CD4-positive, alpha-beta T cell (primary cell): ENCODE measurements at regions not wholly inside any gene's neighbourhood (a gene's known extent, or its start where the extent isn't known, plus 50 kb on each side); places are given as distances from the start of the nearest gene placed in this dataset.

Experiments
- ATAC-seq: fragments of 200-7000 bp; cut with Tn5 transposase; one replicate; pipeline ENCODE4 v1.10.0; 2022; ENCODE audit warnings: mild to moderate bottlenecking; ENCODE audit not compliant: poor library complexity
- CTCF ChIA-PET: fragments of 350-600 bp; sonication (Branson Sonifier 250); formaldehyde crosslinking; loops from one replicate; lab custom pipeline; 2021; ENCODE audit warnings: antibody characterized with exemption, inconsistent platforms; lab: Charles Lee
- POLR2A ChIA-PET: fragments of 350-600 bp; sonication (Branson Sonifier 250); formaldehyde crosslinking; loops from one replicate; lab custom pipeline; 2021; ENCODE audit warnings: antibody characterized with exemption, inconsistent platforms; lab: Charles Lee
- DNase-seq, 14 experiments: peaks; one replicate each; pipeline ENCODE4 v3.0.0-alpha.2; 2013 to 2020; ENCODE audit warnings: mixed read lengths in 2 of 14
- H3K27ac ChIP-seq, 2 donors: one replicate each; pipeline versions ENCODE4 v1.5.1 to v1.7.0; 2013; ENCODE audit warnings: low read length in 2 of 2, low read depth in 1 of 2, mild to moderate bottlenecking in 1 of 2
- H3K27me3 ChIP-seq, 2 experiments: 1 replicate in 1 of 2; 2 replicates in 1 of 2; pipeline versions ENCODE4 v1.6.1 to v1.7.0; 2013; ENCODE audit warnings: low read length in 2 of 2, control low read depth in 1 of 2, mild to moderate bottlenecking in 1 of 2, moderate library complexity in 1 of 2; ENCODE audit not compliant: insufficient read depth in 2 of 2, control insufficient read depth in 1 of 2
- H3K36me3 ChIP-seq: one replicate; pipeline ENCODE4 v1.6.1; 2013; ENCODE audit warnings: low read length, control low read depth; ENCODE audit not compliant: insufficient read depth
- H3K4me1 ChIP-seq: one replicate; pipeline ENCODE4 v1.6.1; 2013; ENCODE audit warnings: low read length, control low read depth; ENCODE audit not compliant: insufficient read depth
- H3K4me3 ChIP-seq: one replicate; pipeline ENCODE4 v1.5.1; 2013; ENCODE audit warnings: mild to moderate bottlenecking, low read length, moderate library complexity
- H3K9me3 ChIP-seq, 2 experiments: 1 replicate in 1 of 2; 2 replicates in 1 of 2; pipeline versions ENCODE4 v1.6.1 to v1.7.0; 2013; ENCODE audit warnings: low read length in 2 of 2, mild to moderate bottlenecking in 2 of 2, control low read depth in 1 of 2, moderate library complexity in 1 of 2; ENCODE audit not compliant: control insufficient read depth in 1 of 2, insufficient read depth in 1 of 2
- H3K27ac Mint-ChIP-seq: one replicate; pipeline ENCODE4 v1.8.0; 2020; ENCODE audit warnings: mixed read lengths
- H3K27me3 Mint-ChIP-seq: one replicate; pipeline ENCODE4 v1.8.0; 2021; ENCODE audit warnings: mixed read lengths
- H3K36me3 Mint-ChIP-seq: one replicate; pipeline ENCODE4 v1.8.0; 2021; ENCODE audit warnings: low read depth, mixed read lengths
- H3K4me1 Mint-ChIP-seq: one replicate; pipeline ENCODE4 v1.8.0; 2021; ENCODE audit warnings: low read depth, mixed read lengths
- H3K4me3 Mint-ChIP-seq: one replicate; pipeline ENCODE4 v1.8.0; 2020; ENCODE audit warnings: mild to moderate bottlenecking, mixed read lengths
- H3K9me3 Mint-ChIP-seq: one replicate; pipeline ENCODE4 v1.8.0; 2020; ENCODE audit warnings: mixed read lengths
- intact Hi-C, 2 experiments: fragments of 100-400 bp; cut with DNase I in 1 of 2; cut with micrococcal nuclease in 1 of 2; formaldehyde crosslinking; loops; one replicate each; pipeline versions ENCODE4 v1.15.1 to v1.9.0; 2023 to 2025; cut with DNase I, micrococcal nuclease
- TF ChIP-seq, protein P1 (sequence below): fragments of 200-600 bp; IDR thresholded peaks from one replicate; pipeline ENCODE4 v1.8.0; 2022; ENCODE audit warnings: antibody characterized with exemption, mild to moderate bottlenecking

DNA sequence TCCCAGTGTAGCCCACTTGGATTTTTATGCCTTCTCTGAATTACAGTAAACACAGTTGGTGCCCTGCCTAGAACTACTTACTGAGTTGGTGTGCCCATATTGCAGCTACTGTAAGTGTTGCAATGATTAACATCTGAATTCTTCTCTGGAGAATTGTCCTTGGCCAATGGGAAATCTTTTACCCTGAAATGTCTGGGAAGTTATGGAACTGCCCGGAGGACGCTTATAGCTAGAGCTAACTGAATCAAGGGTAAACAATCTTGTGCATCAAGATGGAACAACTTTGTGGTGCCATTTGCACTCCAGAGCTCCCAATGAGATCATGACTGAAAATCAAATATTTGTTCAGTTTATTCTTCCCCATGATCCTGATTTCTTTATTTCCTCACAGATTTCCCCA lies 246.7 kb upstream of the CBLB start:
- peaks cover 3% of the 10 kb centered on the region for H3K4me1 Mint-ChIP-seq
- POLR2A ChIA-PET = no interaction called here
- no peaks in the 10 kb centered on the region for H3K27me3 Mint-ChIP-seq

GRCh38 chr3:106116733-106117489 lies 248.1 kb upstream of the CBLB start:
- Histone ChIP-seq H3K9me3 (no peaks in the 10 kb centered on the region), H3K27ac (no peak overlapping the region), H3K36me3 (no peaks in the 10 kb centered on the region), H3K27me3 (no peaks in the 10 kb centered on the region), H3K4me1 (no peaks in the 10 kb centered on the region), H3K4me3 (no peak overlapping the region)
- H3K36me3 Mint-ChIP-seq = no peaks in the 10 kb centered on the region
- H3K9me3 Mint-ChIP-seq = no peaks in the 10 kb centered on the region
- intact Hi-C loops = no loop called here
- H3K4me1 Mint-ChIP-seq = peaks cover 3% of the 10 kb centered on the region
- no peak overlapping the region for H3K4me3 Mint-ChIP-seq
- CTCF ChIA-PET = no interaction called here
- no peak overlapping the region for H3K27ac Mint-ChIP-seq
- TF ChIP-seq, protein P1, sequence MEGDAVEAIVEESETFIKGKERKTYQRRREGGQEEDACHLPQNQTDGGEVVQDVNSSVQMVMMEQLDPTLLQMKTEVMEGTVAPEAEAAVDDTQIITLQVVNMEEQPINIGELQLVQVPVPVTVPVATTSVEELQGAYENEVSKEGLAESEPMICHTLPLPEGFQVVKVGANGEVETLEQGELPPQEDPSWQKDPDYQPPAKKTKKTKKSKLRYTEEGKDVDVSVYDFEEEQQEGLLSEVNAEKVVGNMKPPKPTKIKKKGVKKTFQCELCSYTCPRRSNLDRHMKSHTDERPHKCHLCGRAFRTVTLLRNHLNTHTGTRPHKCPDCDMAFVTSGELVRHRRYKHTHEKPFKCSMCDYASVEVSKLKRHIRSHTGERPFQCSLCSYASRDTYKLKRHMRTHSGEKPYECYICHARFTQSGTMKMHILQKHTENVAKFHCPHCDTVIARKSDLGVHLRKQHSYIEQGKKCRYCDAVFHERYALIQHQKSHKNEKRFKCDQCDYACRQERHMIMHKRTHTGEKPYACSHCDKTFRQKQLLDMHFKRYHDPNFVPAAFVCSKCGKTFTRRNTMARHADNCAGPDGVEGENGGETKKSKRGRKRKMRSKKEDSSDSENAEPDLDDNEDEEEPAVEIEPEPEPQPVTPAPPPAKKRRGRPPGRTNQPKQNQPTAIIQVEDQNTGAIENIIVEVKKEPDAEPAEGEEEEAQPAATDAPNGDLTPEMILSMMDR = no peak
- H3K27me3 Mint-ChIP-seq = no peaks in the 10 kb centered on the region
- ATAC-seq = no peak
- no peak for DNase-seq
- POLR2A ChIA-PET = no interaction called here

More for the DNA sequence above, 246.7 kb upstream of the CBLB start:
- H3K27ac Mint-ChIP-seq = no peak overlapping the region
- intact Hi-C loops = no loop called here
- TF ChIP-seq, protein P1 = no peak
- no peaks in the 10 kb centered on the region for H3K27me3 ChIP-seq
- no peaks in the 10 kb centered on the region for H3K9me3 ChIP-seq
- H3K36me3 ChIP-seq = no peaks in the 10 kb centered on the region
- H3K36me3 Mint-ChIP-seq = no peaks in the 10 kb centered on the region
- no peaks in the 10 kb centered on the region for H3K9me3 Mint-ChIP-seq
- no peak for DNase-seq
- CTCF ChIA-PET = no interaction called here
- ATAC-seq = no peak
- H3K27ac ChIP-seq = no peak overlapping the region
- H3K4me3 ChIP-seq = no peak overlapping the region
- no peak overlapping the region for H3K4me3 Mint-ChIP-seq
- H3K4me1 ChIP-seq = no peaks in the 10 kb centered on the region

GRCh38 chr3:106117490-106117858 lies 248.7 kb upstream of the CBLB start:
- no peaks in the 10 kb centered on the region for H3K9me3 ChIP-seq
- H3K27me3 ChIP-seq = no peaks in the 10 kb centered on the region
- Mint-ChIP-seq H3K9me3 (no peaks in the 10 kb centered on the region), H3K36me3 (no peaks in the 10 kb centered on the region), H3K27me3 (no peaks in the 10 kb centered on the region), H3K4me3 (no peak overlapping the region), H3K27ac (no peak overlapping the region), H3K4me1 (peaks cover 3% of the 10 kb centered on the region)
- intact Hi-C loops = no loop called here
- no peak overlapping the region for H3K27ac ChIP-seq
- no peak overlapping the region for H3K4me3 ChIP-seq
- H3K36me3 ChIP-seq = no peaks in the 10 kb centered on the region
- ChIA-PET CTCF (no interaction called here), POLR2A (no interaction called here)
- TF ChIP-seq, protein P1 = no peak
- ATAC-seq (no peak), DNase-seq (no peak)
- no peaks in the 10 kb centered on the region for H3K4me1 ChIP-seq
